ENCODE measurements at regions not wholly inside any gene's neighbourhood (a gene's known extent, or its start where the extent isn't known, plus 50 kb on each side); places are given as distances from the start of the nearest gene placed in this dataset.

DNA sequence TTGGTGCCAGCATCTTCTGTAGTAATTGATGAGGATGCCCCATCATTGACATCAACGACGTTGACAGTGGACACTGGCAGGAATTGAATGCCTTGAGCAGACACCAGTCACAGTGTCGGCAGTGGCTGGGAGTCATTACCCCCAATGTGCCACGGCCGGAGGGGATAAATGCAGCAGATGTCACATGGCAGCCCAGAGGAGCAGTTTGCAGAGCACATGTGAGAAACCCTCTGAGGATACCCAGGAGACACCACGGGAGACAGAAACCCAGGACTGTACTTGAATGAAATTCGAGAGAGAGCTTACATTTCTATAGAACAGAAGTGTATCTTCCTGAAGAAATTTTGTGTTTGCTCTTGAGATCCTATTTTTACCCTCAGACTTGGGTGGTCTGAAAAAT is 409.1 kb upstream of the TNP1 start:
- TF ChIP-seq, protein P1, sequence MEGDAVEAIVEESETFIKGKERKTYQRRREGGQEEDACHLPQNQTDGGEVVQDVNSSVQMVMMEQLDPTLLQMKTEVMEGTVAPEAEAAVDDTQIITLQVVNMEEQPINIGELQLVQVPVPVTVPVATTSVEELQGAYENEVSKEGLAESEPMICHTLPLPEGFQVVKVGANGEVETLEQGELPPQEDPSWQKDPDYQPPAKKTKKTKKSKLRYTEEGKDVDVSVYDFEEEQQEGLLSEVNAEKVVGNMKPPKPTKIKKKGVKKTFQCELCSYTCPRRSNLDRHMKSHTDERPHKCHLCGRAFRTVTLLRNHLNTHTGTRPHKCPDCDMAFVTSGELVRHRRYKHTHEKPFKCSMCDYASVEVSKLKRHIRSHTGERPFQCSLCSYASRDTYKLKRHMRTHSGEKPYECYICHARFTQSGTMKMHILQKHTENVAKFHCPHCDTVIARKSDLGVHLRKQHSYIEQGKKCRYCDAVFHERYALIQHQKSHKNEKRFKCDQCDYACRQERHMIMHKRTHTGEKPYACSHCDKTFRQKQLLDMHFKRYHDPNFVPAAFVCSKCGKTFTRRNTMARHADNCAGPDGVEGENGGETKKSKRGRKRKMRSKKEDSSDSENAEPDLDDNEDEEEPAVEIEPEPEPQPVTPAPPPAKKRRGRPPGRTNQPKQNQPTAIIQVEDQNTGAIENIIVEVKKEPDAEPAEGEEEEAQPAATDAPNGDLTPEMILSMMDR (IDR thresholded peaks at IDR 0.05): no peak
- no peak for TF ChIP-seq POLR2A (IDR thresholded peaks at IDR 0.05)

Data from uterus (tissue), 2 donors.